ENCODE measurements at regions not wholly inside any gene's neighbourhood (a gene's known extent, or its start where the extent isn't known, plus 50 kb on each side); places are given as distances from the start of the nearest gene placed in this dataset.
A peak's percentile ranks its signal among the peaks of the same experiment; 100 is the strongest.

DNA sequence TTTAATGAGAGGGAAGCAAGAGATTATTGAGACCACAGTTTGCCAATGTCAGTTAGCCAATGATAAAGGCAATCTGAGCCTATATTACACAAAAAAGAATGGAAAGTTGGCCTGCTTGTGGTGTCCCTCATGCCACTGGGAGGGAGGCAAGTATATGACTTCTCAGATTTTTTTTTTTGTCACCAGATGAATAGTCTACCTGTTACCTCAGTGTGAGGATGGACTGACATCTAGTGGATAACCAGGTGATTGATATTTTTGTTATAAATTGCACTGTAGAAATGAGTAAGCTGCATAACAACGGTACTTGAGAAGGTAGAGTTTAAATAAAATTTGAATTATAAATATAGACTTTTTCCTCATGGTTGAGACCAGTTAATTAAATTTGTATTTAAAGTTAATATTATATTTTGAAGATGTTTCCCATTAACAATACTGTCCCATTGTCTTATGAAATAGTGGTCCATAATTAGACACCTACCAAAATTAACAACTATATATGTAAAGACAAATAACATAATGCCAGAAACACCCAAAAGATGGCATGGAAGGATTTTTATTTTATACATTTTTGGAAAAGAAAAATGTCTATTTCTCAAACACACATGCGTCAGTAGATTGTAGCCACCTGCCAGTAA, 237.8 kb upstream of the GADL1 start:
- TF ChIP-seq, protein P1, sequence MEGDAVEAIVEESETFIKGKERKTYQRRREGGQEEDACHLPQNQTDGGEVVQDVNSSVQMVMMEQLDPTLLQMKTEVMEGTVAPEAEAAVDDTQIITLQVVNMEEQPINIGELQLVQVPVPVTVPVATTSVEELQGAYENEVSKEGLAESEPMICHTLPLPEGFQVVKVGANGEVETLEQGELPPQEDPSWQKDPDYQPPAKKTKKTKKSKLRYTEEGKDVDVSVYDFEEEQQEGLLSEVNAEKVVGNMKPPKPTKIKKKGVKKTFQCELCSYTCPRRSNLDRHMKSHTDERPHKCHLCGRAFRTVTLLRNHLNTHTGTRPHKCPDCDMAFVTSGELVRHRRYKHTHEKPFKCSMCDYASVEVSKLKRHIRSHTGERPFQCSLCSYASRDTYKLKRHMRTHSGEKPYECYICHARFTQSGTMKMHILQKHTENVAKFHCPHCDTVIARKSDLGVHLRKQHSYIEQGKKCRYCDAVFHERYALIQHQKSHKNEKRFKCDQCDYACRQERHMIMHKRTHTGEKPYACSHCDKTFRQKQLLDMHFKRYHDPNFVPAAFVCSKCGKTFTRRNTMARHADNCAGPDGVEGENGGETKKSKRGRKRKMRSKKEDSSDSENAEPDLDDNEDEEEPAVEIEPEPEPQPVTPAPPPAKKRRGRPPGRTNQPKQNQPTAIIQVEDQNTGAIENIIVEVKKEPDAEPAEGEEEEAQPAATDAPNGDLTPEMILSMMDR (conservative IDR thresholded peaks at IDR 0.05) = peak; percentile 66
- no peak for TF ChIP-seq EZH2 (IDR thresholded peaks at IDR 0.05; ENCODE audit: low read depth)
